Tibial artery (tissue), 4 donors: ENCODE measurements at regions not wholly inside any gene's neighbourhood (a gene's known extent, or its start where the extent isn't known, plus 50 kb on each side); places are given as distances from the start of the nearest gene placed in this dataset.

Experiments used
- DNase-seq, 2 donors: peaks; one replicate each; pipeline ENCODE4 v3.0.0-alpha.2; 2019
- H3K27ac ChIP-seq, 2 donors: fragments of 200-600 bp; sonication (generic) in 1 of 2; 1 replicate in 1 of 2; 2 replicates in 1 of 2; pipeline ENCODE4 v1.5.1; 2018 to 2019; ENCODE audit warnings: mild to moderate bottlenecking in 1 of 2
- H3K27me3 ChIP-seq, 2 donors: fragments of 200-600 bp; sonication (generic) in 1 of 2; one replicate each; pipeline versions ENCODE4 v1.5.1 to v1.6.0; 2016 to 2019
- H3K36me3 ChIP-seq, 3 donors: fragments of 200-600 bp; sonication (generic) in 2 of 3; one replicate each; pipeline ENCODE4 v1.5.1; 2016 to 2019; ENCODE audit warnings: mild to moderate bottlenecking in 2 of 3
- H3K4me1 ChIP-seq, 4 donors: fragments of 200-600 bp; sonication (generic) in 2 of 4; 1 replicate in 3 of 4; 2 replicates in 1 of 4; pipeline ENCODE4 v1.5.1; 2016 to 2019
- H3K4me3 ChIP-seq, 2 donors: fragments of 200-600 bp; sonication (generic) in 1 of 2; 1 replicate in 1 of 2; 2 replicates in 1 of 2; pipeline ENCODE4 v1.5.1; 2018 to 2019; ENCODE audit warnings: mild to moderate bottlenecking in 2 of 2
- H3K9me3 ChIP-seq, 3 donors: fragments of 200-600 bp; sonication (generic) in 1 of 3; one replicate each; pipeline ENCODE4 v1.5.1; 2016 to 2019
- intact Hi-C: fragments of 100-400 bp; cut with DNase I; formaldehyde crosslinking; loops from one replicate; pipeline ENCODE4 v1.15.0; 2023; ENCODE audit warnings: low total_unique reads
- TF ChIP-seq, protein P1 (sequence below), 2 experiments: fragments of 200-600 bp in 1 of 2; fragments of 450-650 bp in 1 of 2; IDR thresholded peaks; one replicate each; pipeline ENCODE4 v1.5.1; 2017 to 2019; ENCODE audit warnings: antibody characterized with exemption in 2 of 2, mild to moderate bottlenecking in 1 of 2, moderate library complexity in 1 of 2

DNA sequence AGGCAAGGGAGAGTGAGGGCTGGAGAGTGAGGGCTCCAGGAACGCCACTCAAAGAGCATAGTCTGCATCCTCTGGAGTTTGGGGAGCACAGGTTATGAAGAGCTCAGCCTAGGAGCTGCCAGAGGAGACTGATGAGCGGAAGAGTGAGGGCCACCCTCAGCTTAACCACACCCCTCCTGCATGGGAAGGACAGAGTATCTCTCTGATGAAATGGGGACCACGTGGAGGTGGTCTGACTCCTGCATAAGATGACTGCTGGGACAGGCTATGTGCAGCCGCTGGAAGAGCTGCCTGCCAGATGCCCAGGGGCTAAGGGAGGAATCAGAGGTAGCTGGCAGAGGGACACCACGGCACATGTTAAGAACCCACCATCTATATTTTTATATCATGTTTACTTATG, 162.9 kb upstream of the POU2AF2 start:
- no peak overlapping the region for H3K27ac ChIP-seq
- H3K27me3 ChIP-seq = no peaks in the 10 kb centered on the region
- H3K4me1 ChIP-seq = no peaks in the 10 kb centered on the region
- TF ChIP-seq, protein P1, sequence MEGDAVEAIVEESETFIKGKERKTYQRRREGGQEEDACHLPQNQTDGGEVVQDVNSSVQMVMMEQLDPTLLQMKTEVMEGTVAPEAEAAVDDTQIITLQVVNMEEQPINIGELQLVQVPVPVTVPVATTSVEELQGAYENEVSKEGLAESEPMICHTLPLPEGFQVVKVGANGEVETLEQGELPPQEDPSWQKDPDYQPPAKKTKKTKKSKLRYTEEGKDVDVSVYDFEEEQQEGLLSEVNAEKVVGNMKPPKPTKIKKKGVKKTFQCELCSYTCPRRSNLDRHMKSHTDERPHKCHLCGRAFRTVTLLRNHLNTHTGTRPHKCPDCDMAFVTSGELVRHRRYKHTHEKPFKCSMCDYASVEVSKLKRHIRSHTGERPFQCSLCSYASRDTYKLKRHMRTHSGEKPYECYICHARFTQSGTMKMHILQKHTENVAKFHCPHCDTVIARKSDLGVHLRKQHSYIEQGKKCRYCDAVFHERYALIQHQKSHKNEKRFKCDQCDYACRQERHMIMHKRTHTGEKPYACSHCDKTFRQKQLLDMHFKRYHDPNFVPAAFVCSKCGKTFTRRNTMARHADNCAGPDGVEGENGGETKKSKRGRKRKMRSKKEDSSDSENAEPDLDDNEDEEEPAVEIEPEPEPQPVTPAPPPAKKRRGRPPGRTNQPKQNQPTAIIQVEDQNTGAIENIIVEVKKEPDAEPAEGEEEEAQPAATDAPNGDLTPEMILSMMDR (IDR thresholded peaks at IDR 0.05) = no peak
- intact Hi-C loops = no loop called here
- H3K4me3 ChIP-seq = no peak overlapping the region
- DNase-seq = no peak
- no peaks in the 10 kb centered on the region for H3K36me3 ChIP-seq
- H3K9me3 ChIP-seq = no peaks in the 10 kb centered on the region

DNA sequence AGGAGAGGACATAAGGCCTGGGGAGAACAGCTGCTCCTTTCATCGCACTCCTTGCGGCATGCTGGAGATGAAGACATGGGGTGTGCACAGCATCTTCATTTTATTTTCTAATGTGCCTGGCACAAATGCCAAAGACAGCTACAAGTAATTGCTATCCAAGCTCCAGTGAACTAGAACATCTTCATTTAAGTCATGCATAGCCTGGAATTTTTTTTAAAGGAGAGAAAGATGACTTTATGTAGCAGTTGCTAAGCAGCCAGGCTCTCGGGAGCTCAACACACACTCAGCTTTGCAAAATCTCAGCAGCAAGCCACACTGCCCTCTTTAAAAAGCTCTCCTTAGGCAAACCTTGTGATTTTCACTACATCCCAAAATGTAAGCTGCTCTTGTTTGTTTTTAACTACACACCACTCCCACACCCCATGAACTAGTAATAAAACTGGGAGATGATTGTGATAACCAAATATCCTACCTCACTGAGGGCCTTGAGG, 164.5 kb upstream of the POU2AF2 start:
- no peak for DNase-seq
- Histone ChIP-seq H3K36me3 (no peaks in the 10 kb centered on the region), H3K27me3 (no peaks in the 10 kb centered on the region), H3K4me1 (no peaks in the 10 kb centered on the region), H3K9me3 (no peaks in the 10 kb centered on the region), H3K27ac (no peak overlapping the region), H3K4me3 (no peak overlapping the region)
- intact Hi-C loops = no loop called here
- TF ChIP-seq, protein P1 (IDR thresholded peaks at IDR 0.05) = no peak

DNA sequence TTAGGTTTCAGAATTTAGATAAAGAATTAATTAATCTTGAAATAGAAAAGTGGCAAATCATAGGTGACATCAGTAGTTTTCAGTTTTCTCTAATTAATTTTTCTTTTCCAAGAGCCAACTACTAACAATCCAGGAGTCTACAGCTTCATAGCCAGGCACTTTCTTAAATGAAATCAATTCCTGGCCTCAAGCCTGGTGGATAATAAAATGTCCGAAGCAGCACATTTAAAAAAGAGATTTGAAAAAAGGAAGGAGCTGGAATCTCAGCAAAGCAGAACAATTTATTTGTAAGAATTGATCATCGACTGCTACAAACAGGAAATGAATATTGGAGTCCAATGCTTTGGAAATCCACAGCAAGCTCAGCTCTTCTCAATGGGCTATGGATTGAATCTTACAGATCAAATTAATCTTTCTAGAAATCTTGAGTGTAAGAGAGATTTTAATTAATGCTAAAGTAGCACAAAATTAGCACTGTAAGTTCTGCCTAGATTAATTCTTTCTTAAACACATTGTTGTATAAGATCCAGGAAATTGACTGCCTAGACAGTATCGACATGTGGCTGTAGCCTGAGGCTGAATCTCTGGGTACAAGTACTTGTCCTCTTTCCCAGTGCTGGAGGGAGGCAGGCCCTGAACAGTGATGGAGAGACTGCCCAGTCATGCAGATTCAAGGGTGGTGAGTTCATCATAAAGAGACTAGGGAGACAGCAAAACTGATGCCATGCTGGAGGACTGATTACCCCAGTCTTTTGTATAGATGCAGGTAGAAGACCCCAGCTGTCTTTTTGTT, 167.8 kb upstream of the POU2AF2 start:
- Histone ChIP-seq H3K27ac (no peak overlapping the region), H3K36me3 (no peaks in the 10 kb centered on the region), H3K9me3 (no peaks in the 10 kb centered on the region), H3K27me3 (no peaks in the 10 kb centered on the region), H3K4me1 (no peaks in the 10 kb centered on the region), H3K4me3 (no peak overlapping the region)
- DNase-seq = no peak
- intact Hi-C loops = no loop called here
- TF ChIP-seq, protein P1 (IDR thresholded peaks at IDR 0.05) = no peak

DNA sequence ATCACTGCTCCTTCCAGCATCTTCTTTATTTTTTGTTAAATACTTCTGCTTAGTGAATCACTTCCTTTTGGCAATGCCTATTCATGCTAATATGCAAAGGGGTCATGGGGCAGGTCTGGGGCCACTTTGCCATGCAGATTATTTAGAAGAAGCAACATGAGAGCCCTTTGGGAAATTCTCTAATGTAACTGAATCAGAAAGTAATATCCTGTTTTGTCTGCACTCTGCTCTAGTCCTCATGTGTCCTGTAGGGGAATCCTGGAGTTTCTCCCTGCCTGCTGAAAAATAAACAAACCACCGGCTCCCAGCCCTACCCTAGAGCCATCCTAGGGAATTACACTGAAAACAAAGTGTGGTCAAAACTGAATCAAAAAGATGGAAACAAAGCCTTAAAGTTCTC, 176.5 kb upstream of the POU2AF2 start:
- Histone ChIP-seq H3K4me3 (no peak overlapping the region), H3K4me1 (peaks cover 0 to under 1% (median 0%) of the 10 kb centered on the region in 4 donors), H3K27me3 (no peaks in the 10 kb centered on the region), H3K9me3 (peaks cover 0 to 15% (median 0%) of the 10 kb centered on the region in 3 donors), H3K27ac (no peak overlapping the region), H3K36me3 (no peaks in the 10 kb centered on the region)
- TF ChIP-seq, protein P1 (IDR thresholded peaks at IDR 0.05) = no peak
- DNase-seq = no peak
- intact Hi-C loops = no loop called here

DNA sequence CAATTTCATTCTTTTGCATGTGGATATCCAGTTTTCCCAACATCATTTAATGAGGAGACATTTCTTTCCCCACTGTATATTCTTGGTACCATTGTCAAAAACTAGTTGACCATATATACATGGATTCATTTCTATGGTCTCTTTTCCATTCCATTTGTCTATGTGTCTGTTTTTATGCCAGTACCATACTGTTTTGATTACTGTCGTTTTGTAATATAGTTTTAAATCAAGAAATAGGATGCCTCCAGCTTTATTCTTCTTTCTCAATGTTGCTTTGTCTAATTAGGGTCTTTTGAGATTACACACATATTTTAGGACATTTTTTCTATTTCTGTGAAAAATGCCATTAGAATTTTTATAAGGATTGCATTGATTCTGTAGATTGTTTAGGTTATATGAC, 177.5 kb upstream of the POU2AF2 start:
- TF ChIP-seq, protein P1 (IDR thresholded peaks at IDR 0.05) = no peak
- Histone ChIP-seq H3K36me3 (no peaks in the 10 kb centered on the region), H3K27me3 (no peaks in the 10 kb centered on the region), H3K27ac (no peak overlapping the region), H3K4me3 (no peak overlapping the region), H3K4me1 (peaks cover 0 to 5% (median 0%) of the 10 kb centered on the region in 4 donors), H3K9me3 (peaks cover 0 to 15% (median 0%) of the 10 kb centered on the region in 3 donors)
- no peak for DNase-seq
- intact Hi-C loops = no loop called here
